SK-N-SH treated with all-trans-retinoic acid at 6 μM for 48 hours (cell line): ENCODE measurements at regions not wholly inside any gene's neighbourhood (a gene's known extent, or its start where the extent isn't known, plus 50 kb on each side); places are given as distances from the start of the nearest gene placed in this dataset.

Source experiments
- ATAC-seq: fragments of 200-7000 bp; cut with Tn5 transposase; 3 replicates; pipeline ENCODE4 v1.9.1; 2020; ENCODE audit warnings: mild to moderate bottlenecking, moderate library complexity
- ARNTL ChIP-seq: fragments of 450-650 bp; formaldehyde crosslinking; IDR thresholded peaks from 2 replicates; pipeline ENCODE4 v1.5.0; 2020; ENCODE audit warnings: low read depth, mild to moderate bottlenecking, moderate library complexity, borderline replicate concordance
- BACH2 ChIP-seq: fragments of 250-450 bp; sonication (Bioruptor Pico); IDR thresholded peaks from 2 replicates; pipeline ENCODE4 v1.9.0; 2021; ENCODE audit warnings: mild to moderate bottlenecking, borderline replicate concordance
- CREB5 ChIP-seq: fragments of 250-450 bp; sonication (Bioruptor Pico); IDR thresholded peaks from 2 replicates; pipeline ENCODE4 v1.5.1; 2020; ENCODE audit warnings: low read depth, mild to moderate bottlenecking, moderate library complexity
- CSDC2 ChIP-seq: fragments of 250-450 bp; sonication (Bioruptor Pico); IDR thresholded peaks from 2 replicates; pipeline ENCODE4 v1.5.0; 2020; ENCODE audit warnings: mild to moderate bottlenecking, moderate library complexity
- ESRRG ChIP-seq: fragments of 250-450 bp; sonication (Bioruptor Pico); IDR thresholded peaks from 2 replicates; pipeline ENCODE4 v1.6.1; 2021; ENCODE audit warnings: mild to moderate bottlenecking
- GLIS3 ChIP-seq: fragments of 250-450 bp; sonication (Bioruptor Pico); IDR thresholded peaks from 2 replicates; pipeline ENCODE4 v1.5.0; 2020; ENCODE audit warnings: mild to moderate bottlenecking, moderate library complexity
- ISL1 ChIP-seq: fragments of 250-450 bp; sonication (Bioruptor Pico); IDR thresholded peaks from 2 replicates; pipeline ENCODE4 v2.1.2; 2022; ENCODE audit warnings: mild to moderate bottlenecking, moderate library complexity
- OSR1 ChIP-seq: fragments of 250-450 bp; sonication (Bioruptor Pico); IDR thresholded peaks from 2 replicates; pipeline ENCODE4 v1.8.0; 2022; ENCODE audit warnings: moderate library complexity, mild to moderate bottlenecking, inconsistent platforms
- RARB ChIP-seq: fragments of 250-450 bp; sonication (Bioruptor Pico); IDR thresholded peaks from 2 replicates; pipeline ENCODE4 v1.8.0; 2021; ENCODE audit warnings: mild to moderate bottlenecking, moderate library complexity
- SNAI2 ChIP-seq: fragments of 250-450 bp; sonication (Bioruptor Pico); IDR thresholded peaks from 2 replicates; pipeline ENCODE4 v1.5.0; 2020; ENCODE audit warnings: mild to moderate bottlenecking, moderate library complexity
- TCF4 ChIP-seq: fragments of 250-450 bp; sonication (Bioruptor Pico); IDR thresholded peaks from 2 replicates; pipeline ENCODE4 v1.8.0; 2021; ENCODE audit warnings: mild to moderate bottlenecking, moderate library complexity, borderline replicate concordance
- TSHZ2 ChIP-seq: fragments of 250-450 bp; sonication (Bioruptor Pico); IDR thresholded peaks from 2 replicates; pipeline ENCODE4 v1.5.0; 2020; ENCODE audit warnings: mild to moderate bottlenecking, moderate library complexity
- ZC3H10 ChIP-seq: fragments of 250-450 bp; sonication (Bioruptor Pico); IDR thresholded peaks from 2 replicates; pipeline ENCODE4 v1.5.1; 2021; ENCODE audit warnings: mild to moderate bottlenecking, moderate library complexity
- ZFP30 ChIP-seq: fragments of 450-650 bp; formaldehyde crosslinking; IDR thresholded peaks from 2 replicates; pipeline ENCODE4 v1.5.0; 2022; ENCODE audit warnings: mild to moderate bottlenecking, moderate library complexity
- ZNF565 ChIP-seq: fragments of 450-650 bp; formaldehyde crosslinking; conservative IDR thresholded peaks from 2 replicates; pipeline ENCODE4 v1.5.0; 2020; ENCODE audit warnings: low read depth, mild to moderate bottlenecking, moderate library complexity
- ZNF70 ChIP-seq: fragments of 450-650 bp; formaldehyde crosslinking; IDR thresholded peaks from 2 replicates; pipeline ENCODE4 v1.5.0; 2020; ENCODE audit warnings: mild to moderate bottlenecking, moderate library complexity
- ZNF8 ChIP-seq: fragments of 450-650 bp; formaldehyde crosslinking; IDR thresholded peaks from 2 replicates; pipeline ENCODE4 v1.5.0; 2020; ENCODE audit warnings: mild to moderate bottlenecking, moderate library complexity
- TF ChIP-seq, protein P1 (sequence below): fragments of 250-450 bp; sonication (Bioruptor Pico); IDR thresholded peaks from 2 replicates; pipeline ENCODE4 v1.8.0; 2020; ENCODE audit warnings: mild to moderate bottlenecking, moderate library complexity, borderline replicate concordance
- TF ChIP-seq, protein P2 (sequence below): fragments of 250-450 bp; sonication (Bioruptor Pico); IDR thresholded peaks from 2 replicates; pipeline ENCODE4 v1.8.0; 2021; ENCODE audit warnings: low read depth, mild to moderate bottlenecking, moderate library complexity, borderline replicate concordance
- TF ChIP-seq, protein P3 (sequence below): fragments of 250-450 bp; sonication (Bioruptor Pico); IDR thresholded peaks from 2 replicates; pipeline ENCODE4 v1.5.1; 2021; ENCODE audit warnings: mild to moderate bottlenecking, moderate library complexity

DNA sequence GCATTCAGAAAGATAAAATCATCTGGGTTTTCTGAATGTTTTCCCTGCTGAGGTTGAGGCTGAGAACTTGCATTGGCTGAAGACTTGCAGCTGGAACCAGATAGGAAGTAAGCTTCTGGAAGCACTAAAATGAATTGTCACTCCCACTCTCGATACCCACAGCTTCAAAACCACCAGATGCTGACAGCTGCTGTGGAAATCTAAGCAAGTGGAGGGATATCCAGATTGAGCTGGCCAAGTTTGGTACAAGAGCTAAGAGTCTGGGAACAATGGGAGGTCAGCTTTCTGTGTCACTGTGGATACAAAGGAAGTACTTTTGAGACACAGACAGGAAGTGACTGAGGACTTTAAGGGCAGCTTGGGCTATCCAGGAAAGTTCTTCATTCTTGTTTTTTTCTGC is 51.3 kb upstream of the CD44 start:
- ATAC-seq: no peak
- no peak for TF ChIP-seq ZC3H10 (CRISPR knock-in tag)
- TF ChIP-seq, protein P1, sequence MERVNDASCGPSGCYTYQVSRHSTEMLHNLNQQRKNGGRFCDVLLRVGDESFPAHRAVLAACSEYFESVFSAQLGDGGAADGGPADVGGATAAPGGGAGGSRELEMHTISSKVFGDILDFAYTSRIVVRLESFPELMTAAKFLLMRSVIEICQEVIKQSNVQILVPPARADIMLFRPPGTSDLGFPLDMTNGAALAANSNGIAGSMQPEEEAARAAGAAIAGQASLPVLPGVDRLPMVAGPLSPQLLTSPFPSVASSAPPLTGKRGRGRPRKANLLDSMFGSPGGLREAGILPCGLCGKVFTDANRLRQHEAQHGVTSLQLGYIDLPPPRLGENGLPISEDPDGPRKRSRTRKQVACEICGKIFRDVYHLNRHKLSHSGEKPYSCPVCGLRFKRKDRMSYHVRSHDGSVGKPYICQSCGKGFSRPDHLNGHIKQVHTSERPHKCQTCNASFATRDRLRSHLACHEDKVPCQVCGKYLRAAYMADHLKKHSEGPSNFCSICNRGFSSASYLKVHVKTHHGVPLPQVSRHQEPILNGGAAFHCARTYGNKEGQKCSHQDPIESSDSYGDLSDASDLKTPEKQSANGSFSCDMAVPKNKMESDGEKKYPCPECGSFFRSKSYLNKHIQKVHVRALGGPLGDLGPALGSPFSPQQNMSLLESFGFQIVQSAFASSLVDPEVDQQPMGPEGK (CRISPR knock-in tag): no peak
- no peak for TF ChIP-seq OSR1
- TF ChIP-seq ZNF70 (CRISPR knock-in tag): no peak
- no peak for TF ChIP-seq ISL1 (CRISPR knock-in tag)
- TF ChIP-seq BACH2 (CRISPR knock-in tag): no peak
- TF ChIP-seq SNAI2 (CRISPR knock-in tag): no peak
- no peak for TF ChIP-seq ZNF565 (CRISPR knock-in tag)
- no peak for TF ChIP-seq RARB (CRISPR knock-in tag)
- TF ChIP-seq, protein P2, sequence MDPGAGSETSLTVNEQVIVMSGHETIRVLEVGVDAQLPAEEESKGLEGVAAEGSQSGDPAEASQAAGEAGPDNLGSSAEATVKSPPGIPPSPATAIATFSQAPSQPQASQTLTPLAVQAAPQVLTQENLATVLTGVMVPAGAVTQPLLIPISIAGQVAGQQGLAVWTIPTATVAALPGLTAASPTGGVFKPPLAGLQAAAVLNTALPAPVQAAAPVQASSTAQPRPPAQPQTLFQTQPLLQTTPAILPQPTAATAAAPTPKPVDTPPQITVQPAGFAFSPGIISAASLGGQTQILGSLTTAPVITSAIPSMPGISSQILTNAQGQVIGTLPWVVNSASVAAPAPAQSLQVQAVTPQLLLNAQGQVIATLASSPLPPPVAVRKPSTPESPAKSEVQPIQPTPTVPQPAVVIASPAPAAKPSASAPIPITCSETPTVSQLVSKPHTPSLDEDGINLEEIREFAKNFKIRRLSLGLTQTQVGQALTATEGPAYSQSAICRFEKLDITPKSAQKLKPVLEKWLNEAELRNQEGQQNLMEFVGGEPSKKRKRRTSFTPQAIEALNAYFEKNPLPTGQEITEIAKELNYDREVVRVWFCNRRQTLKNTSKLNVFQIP (CRISPR knock-in tag): no peak
- no peak for TF ChIP-seq ZFP30
- no peak for TF ChIP-seq CSDC2 (CRISPR knock-in tag)

GRCh38 chr11:35088226-35088625 is 50.7 kb upstream of the CD44 start:
- ATAC-seq: no peak
- TF ChIP-seq ESRRG (CRISPR knock-in tag): no peak
- TF ChIP-seq, protein P3, sequence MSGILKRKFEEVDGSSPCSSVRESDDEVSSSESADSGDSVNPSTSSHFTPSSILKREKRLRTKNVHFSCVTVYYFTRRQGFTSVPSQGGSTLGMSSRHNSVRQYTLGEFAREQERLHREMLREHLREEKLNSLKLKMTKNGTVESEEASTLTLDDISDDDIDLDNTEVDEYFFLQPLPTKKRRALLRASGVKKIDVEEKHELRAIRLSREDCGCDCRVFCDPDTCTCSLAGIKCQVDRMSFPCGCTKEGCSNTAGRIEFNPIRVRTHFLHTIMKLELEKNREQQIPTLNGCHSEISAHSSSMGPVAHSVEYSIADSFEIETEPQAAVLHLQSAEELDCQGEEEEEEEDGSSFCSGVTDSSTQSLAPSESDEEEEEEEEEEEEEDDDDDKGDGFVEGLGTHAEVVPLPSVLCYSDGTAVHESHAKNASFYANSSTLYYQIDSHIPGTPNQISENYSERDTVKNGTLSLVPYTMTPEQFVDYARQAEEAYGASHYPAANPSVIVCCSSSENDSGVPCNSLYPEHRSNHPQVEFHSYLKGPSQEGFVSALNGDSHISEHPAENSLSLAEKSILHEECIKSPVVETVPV (CRISPR knock-in tag): no peak
- no peak for TF ChIP-seq OSR1
- no peak for TF ChIP-seq GLIS3
- no peak for TF ChIP-seq TSHZ2 (CRISPR knock-in tag)
- no peak for TF ChIP-seq RARB (CRISPR knock-in tag)

- ATAC-seq: no peak
- TF ChIP-seq, protein P3 (CRISPR knock-in tag): no peak
- TF ChIP-seq ZFP30 (no peak), ZNF8 (CRISPR knock-in tag) (no peak), CREB5 (CRISPR knock-in tag) (no peak), ESRRG (CRISPR knock-in tag) (no peak), GLIS3 (no peak), OSR1 (no peak), ARNTL (CRISPR knock-in tag) (no peak), RARB (CRISPR knock-in tag) (no peak), ISL1 (CRISPR knock-in tag) (no peak), SNAI2 (CRISPR knock-in tag) (no peak), TCF4 (CRISPR knock-in tag) (no peak)
- TF ChIP-seq, protein P2 (CRISPR knock-in tag): no peak
- TF ChIP-seq, protein P1 (CRISPR knock-in tag): no peak
These were observed 50.3 kb upstream of the CD44 start for GRCh38 chr11:35088676-35089075.
